PC-3 (cell line): ENCODE measurements at regions not wholly inside any gene's neighbourhood (a gene's known extent, or its start where the extent isn't known, plus 50 kb on each side); places are given as distances from the start of the nearest gene placed in this dataset.

Experiments
- ATAC-seq: fragments of 200-7000 bp; cut with Tn5 transposase; 2 replicates; pipeline ENCODE4 v1.9.1; 2020; ENCODE audit warnings: mild to moderate bottlenecking, moderate library complexity
- BruUV-seq: library from RNA; stranded (reverse); fragments of 400-500 nt; replicated peaks from 2 replicates; lab custom pipeline; 2021; lab: Mats Ljungman, UMichigan
- CTCF ChIA-PET: fragments of 300-600 bp; sonication (Branson Sonifier 250); formaldehyde crosslinking; loops from one replicate; lab custom pipeline; 2022; ENCODE audit warnings: antibody characterized with exemption; lab: Charles Lee
- POLR2A ChIA-PET: fragments of 300-600 bp; sonication (Branson Sonifier 250); formaldehyde crosslinking; loops from one replicate; lab custom pipeline; 2022; ENCODE audit warnings: antibody characterized with exemption; ENCODE audit not compliant: unreplicated experiment; lab: Charles Lee
- DNase-seq: peaks from one replicate; pipeline ENCODE4 v3.0.0-alpha.2; 2015
- H2AFZ ChIP-seq: fragments of 300-600 bp; sonication (generic); 2 replicates; pipeline ENCODE4 v1.6.0; 2016; ENCODE audit warnings: antibody characterized with exemption, low read length
- H3F3A ChIP-seq: fragments of 300-600 bp; sonication (generic); one replicate; pipeline ENCODE4 v1.6.0; 2017; ENCODE audit warnings: antibody characterized with exemption, low read length, control low read depth, mild to moderate bottlenecking; ENCODE audit not compliant: unreplicated experiment
- H3K27ac ChIP-seq: fragments of 300-600 bp; sonication (generic); 2 replicates; pipeline ENCODE4 v1.5.1; 2016; ENCODE audit warnings: mild to moderate bottlenecking, low read length
- H3K27me3 ChIP-seq: fragments of 300-600 bp; sonication (generic); 2 replicates; pipeline ENCODE4 v1.6.1; 2016; ENCODE audit warnings: low read length, mixed read lengths
- H3K36me3 ChIP-seq: fragments of 300-600 bp; sonication (generic); 2 replicates; pipeline ENCODE4 v1.6.1; 2016; ENCODE audit warnings: low read depth, mixed run types, low read length, mixed read lengths
- H3K4me1 ChIP-seq: fragments of 300-600 bp; sonication (generic); 2 replicates; pipeline ENCODE4 v1.5.1; 2016; ENCODE audit warnings: low read length; ENCODE audit not compliant: insufficient read depth
- H3K4me2 ChIP-seq: fragments of 300-600 bp; sonication (generic); 2 replicates; pipeline ENCODE4 v1.6.0; 2016; ENCODE audit warnings: low read length
- H3K4me3 ChIP-seq: fragments of 300-600 bp; sonication (generic); 2 replicates; pipeline ENCODE4 v1.5.1; 2016; ENCODE audit warnings: mild to moderate bottlenecking, low read length, mixed read lengths
- H3K79me2 ChIP-seq: fragments of 300-600 bp; sonication (generic); 2 replicates; pipeline ENCODE4 v1.6.1; 2017; ENCODE audit warnings: low read length, mixed read lengths
- H3K9ac ChIP-seq: fragments of 300-600 bp; sonication (generic); 2 replicates; pipeline ENCODE4 v1.6.0; 2016; ENCODE audit warnings: mild to moderate bottlenecking, low read length
- H3K9me2 ChIP-seq: fragments of 300-600 bp; sonication (generic); replicated peaks from 2 replicates; pipeline ENCODE4 v1.6.1; 2016; ENCODE audit warnings: mixed run types, low read length, mixed read lengths
- H3K9me3 ChIP-seq: fragments of 300-600 bp; sonication (generic); 2 replicates; pipeline ENCODE4 v1.6.1; 2016; ENCODE audit warnings: low read length, mixed read lengths
- H4K20me1 ChIP-seq: fragments of 300-600 bp; sonication (generic); 2 replicates; pipeline ENCODE4 v1.6.1; 2016; ENCODE audit warnings: low read length, mixed read lengths
- CTCF ChIP-seq: fragments of 300-600 bp; sonication (generic); conservative IDR thresholded peaks from 2 replicates; pipeline ENCODE4 v1.5.1; 2017; ENCODE audit warnings: antibody characterized with exemption, low read depth, mild to moderate bottlenecking, low read length
- EZH2 ChIP-seq: fragments of 300-600 bp; sonication (generic); IDR thresholded peaks from one replicate; pipeline ENCODE4 v1.6.1; 2017; ENCODE audit warnings: antibody characterized with exemption, mild to moderate bottlenecking, low read length; ENCODE audit not compliant: unreplicated experiment
- EZH2phosphoT487 ChIP-seq: fragments of 300-600 bp; sonication (generic); IDR thresholded peaks from 2 replicates; pipeline ENCODE4 v1.6.1; 2018; ENCODE audit warnings: mild to moderate bottlenecking, antibody characterized with exemption, low read length, borderline replicate concordance
- intact Hi-C: fragments of 100-400 bp; cut with micrococcal nuclease; formaldehyde crosslinking; loops from 2 replicates; pipeline ENCODE4 v1.9.0; 2023

GRCh38 chr7:31171984-31172383 lies 119.9 kb downstream of the ADCYAP1R1 start:
- ATAC-seq (no peak), DNase-seq (no peak)
- intact Hi-C loops: no loop called here
- Histone ChIP-seq H3K4me1 (no peaks in the 10 kb centered on the region), H3K9me2 (no peaks in the 10 kb centered on the region), H4K20me1 (no peaks in the 10 kb centered on the region), H3K4me2 (no peak overlapping the region), H3K9me3 (no peaks in the 10 kb centered on the region), H2AFZ (no peak overlapping the region), H3F3A (no peaks in the 10 kb centered on the region), H3K79me2 (no peaks in the 10 kb centered on the region), H3K27me3 (peaks cover 50% of the 10 kb centered on the region), H3K27ac (no peak overlapping the region), H3K36me3 (no peaks in the 10 kb centered on the region), H3K9ac (no peak overlapping the region), H3K4me3 (no peak overlapping the region)
- ChIA-PET CTCF (no interaction called here), POLR2A (no interaction called here)
- TF ChIP-seq EZH2 (no peak), CTCF (no peak)
- no TSS peak for BruUV-seq

GRCh38 chr7:31171216-31171785 lies 119.2 kb downstream of the ADCYAP1R1 start:
- CTCF ChIA-PET: no interaction called here
- H3F3A ChIP-seq: no peaks in the 10 kb centered on the region
- BruUV-seq: no TSS peak
- DNase-seq (no peak), ATAC-seq (no peak)
- no peaks in the 10 kb centered on the region for H3K9me3 ChIP-seq
- TF ChIP-seq CTCF: no peak
- no peak for TF ChIP-seq EZH2
- TF ChIP-seq EZH2phosphoT487: no peak
- H2AFZ ChIP-seq: no peak overlapping the region
- POLR2A ChIA-PET: no interaction called here
- no peak overlapping the region for H3K9ac ChIP-seq
- H3K4me1 ChIP-seq: no peaks in the 10 kb centered on the region
- H3K79me2 ChIP-seq: no peaks in the 10 kb centered on the region
- H3K4me2 ChIP-seq: no peak overlapping the region
- H3K27ac ChIP-seq: no peak overlapping the region
- H4K20me1 ChIP-seq: no peaks in the 10 kb centered on the region
- no peaks in the 10 kb centered on the region for H3K36me3 ChIP-seq
- no peak overlapping the region for H3K4me3 ChIP-seq
- intact Hi-C loops: no loop called here
- no peaks in the 10 kb centered on the region for H3K9me2 ChIP-seq
- peaks cover 56% of the 10 kb centered on the region for H3K27me3 ChIP-seq
